AG10803 (cell line): ENCODE measurements at regions not wholly inside any gene's neighbourhood (a gene's known extent, or its start where the extent isn't known, plus 50 kb on each side); places are given as distances from the start of the nearest gene placed in this dataset.
A peak's percentile ranks its signal among the peaks of the same experiment; 100 is the strongest.

Source experiments
- DNase-seq: peaks from one replicate; pipeline ENCODE4 v3.0.0; 2010; ENCODE audit warnings: low read depth
- H3K4me3 ChIP-seq: 2 replicates; pipeline ENCODE4 v1.5.1; 2011; ENCODE audit warnings: mild to moderate bottlenecking, low read length, control low read depth
- TF ChIP-seq, protein P1 (sequence below): conservative IDR thresholded peaks from 2 replicates; pipeline ENCODE4 v1.5.1; 2011; ENCODE audit warnings: mild to moderate bottlenecking, low read length, control low read depth, inconsistent platforms

GRCh38 chr1:94310570-94311270 is 73.3 kb upstream of the ARHGAP29 start:
- TF ChIP-seq, protein P1, sequence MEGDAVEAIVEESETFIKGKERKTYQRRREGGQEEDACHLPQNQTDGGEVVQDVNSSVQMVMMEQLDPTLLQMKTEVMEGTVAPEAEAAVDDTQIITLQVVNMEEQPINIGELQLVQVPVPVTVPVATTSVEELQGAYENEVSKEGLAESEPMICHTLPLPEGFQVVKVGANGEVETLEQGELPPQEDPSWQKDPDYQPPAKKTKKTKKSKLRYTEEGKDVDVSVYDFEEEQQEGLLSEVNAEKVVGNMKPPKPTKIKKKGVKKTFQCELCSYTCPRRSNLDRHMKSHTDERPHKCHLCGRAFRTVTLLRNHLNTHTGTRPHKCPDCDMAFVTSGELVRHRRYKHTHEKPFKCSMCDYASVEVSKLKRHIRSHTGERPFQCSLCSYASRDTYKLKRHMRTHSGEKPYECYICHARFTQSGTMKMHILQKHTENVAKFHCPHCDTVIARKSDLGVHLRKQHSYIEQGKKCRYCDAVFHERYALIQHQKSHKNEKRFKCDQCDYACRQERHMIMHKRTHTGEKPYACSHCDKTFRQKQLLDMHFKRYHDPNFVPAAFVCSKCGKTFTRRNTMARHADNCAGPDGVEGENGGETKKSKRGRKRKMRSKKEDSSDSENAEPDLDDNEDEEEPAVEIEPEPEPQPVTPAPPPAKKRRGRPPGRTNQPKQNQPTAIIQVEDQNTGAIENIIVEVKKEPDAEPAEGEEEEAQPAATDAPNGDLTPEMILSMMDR: no peak
- no peak for DNase-seq
- H3K4me3 ChIP-seq: no peak overlapping the region

DNA sequence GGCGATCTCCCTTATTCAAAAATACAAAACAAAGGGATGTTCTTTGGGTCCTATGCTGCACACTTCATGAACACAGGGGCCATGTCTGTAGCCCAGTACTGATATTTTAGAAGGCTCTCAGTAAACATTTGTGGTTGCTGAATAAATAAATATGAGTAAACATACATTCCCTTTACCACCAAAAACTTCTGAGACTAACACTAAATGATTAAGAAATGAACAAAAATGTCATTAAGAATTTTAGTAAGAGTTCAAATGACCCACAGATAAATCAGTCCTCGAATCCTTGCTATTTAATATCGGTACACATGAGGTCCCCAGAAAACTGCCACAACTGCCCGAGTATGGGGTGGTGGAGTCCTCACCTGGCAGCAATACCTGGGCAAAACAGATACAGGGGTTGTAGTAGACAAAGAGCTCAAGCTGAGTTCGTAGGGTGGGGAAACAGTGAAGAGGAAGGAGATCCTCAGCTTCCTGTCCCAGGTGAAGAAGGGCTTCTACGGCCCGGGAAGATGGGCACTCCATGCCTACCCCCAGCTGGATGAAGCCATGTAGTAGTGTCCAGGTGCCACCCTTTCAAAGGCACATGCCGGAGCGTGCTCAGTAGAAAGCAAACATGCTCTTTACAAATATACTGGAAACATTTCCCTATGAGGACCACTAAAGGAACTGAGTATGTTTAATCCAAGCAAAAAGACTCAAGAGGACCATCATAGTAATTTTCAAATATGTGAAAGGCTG is 72.6 kb upstream of the ARHGAP29 start:
- DNase-seq: no peak
- no peak overlapping the region for H3K4me3 ChIP-seq
- TF ChIP-seq, protein P1: no peak

- TF ChIP-seq, protein P1: no peak
- DNase-seq: no peak
- no peak overlapping the region for H3K4me3 ChIP-seq
Observed at GRCh38 chr1:94309216-94309615, 71.8 kb upstream of the ARHGAP29 start.

DNA sequence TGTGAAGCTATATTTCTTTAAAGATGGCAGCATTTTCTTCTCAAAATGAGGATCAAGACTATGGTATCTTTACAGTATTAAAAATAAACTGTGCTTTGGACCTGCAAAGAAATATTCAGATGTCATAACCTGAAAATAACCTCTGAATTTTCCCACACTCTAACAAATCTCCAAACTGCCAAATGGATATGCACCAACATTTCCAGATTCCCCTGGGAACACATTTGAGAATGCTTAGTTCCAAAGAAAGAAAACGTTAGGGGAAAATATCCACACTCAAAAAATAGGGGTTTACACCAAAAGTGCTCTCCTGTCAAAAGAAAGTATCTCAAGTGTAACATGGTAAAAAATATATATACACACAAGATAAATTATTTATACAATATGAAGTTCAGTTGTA is 69.1 kb upstream of the ARHGAP29 start:
- H3K4me3 ChIP-seq: no peak overlapping the region
- TF ChIP-seq, protein P1: no peak
- DNase-seq: no peak

GRCh38 chr1:94305704-94306103 is 68.3 kb upstream of the ARHGAP29 start:
- TF ChIP-seq, protein P1: no peak
- H3K4me3 ChIP-seq: no peak overlapping the region
- peak; percentile 79 for DNase-seq

- H3K4me3 ChIP-seq: no peak overlapping the region
- DNase-seq: no peak
- TF ChIP-seq, protein P1: no peak
Observed at GRCh38 chr1:94304553-94304952, 67.2 kb upstream of the ARHGAP29 start.

DNA sequence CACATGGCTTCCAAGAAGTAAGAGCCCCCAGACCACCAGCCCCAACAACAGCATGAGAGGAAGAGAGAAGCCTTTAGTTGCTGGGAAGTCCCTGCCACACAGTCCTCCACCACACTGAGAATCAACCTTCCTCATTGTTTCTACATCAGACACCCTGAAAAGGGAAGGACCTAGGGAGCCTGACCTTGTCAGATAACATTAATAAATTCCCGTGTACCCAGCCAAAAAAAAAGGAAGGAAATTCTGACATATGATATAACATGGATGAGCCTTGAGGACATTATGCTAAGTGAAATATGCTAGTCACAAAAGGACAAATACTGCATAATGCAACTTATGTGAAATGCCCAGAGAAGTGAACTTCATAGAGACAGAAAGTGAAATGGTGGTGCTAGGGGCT is 65.6 kb upstream of the ARHGAP29 start:
- TF ChIP-seq, protein P1: no peak
- no peak for DNase-seq
- no peak overlapping the region for H3K4me3 ChIP-seq
